Ishikawa (cell line): ENCODE measurements at regions not wholly inside any gene's neighbourhood (a gene's known extent, or its start where the extent isn't known, plus 50 kb on each side); places are given as distances from the start of the nearest gene placed in this dataset.

Experiments used
- CEBPB ChIP-seq: IDR thresholded peaks from 2 replicates; pipeline ENCODE4 v1.6.1; 2012
- CREB1 ChIP-seq: IDR thresholded peaks from 2 replicates; pipeline ENCODE4 v1.6.1; 2012; ENCODE audit warnings: low read depth
- EP300 ChIP-seq: IDR thresholded peaks from 2 replicates; pipeline ENCODE4 v1.6.1; 2012; ENCODE audit warnings: borderline replicate concordance
- FOXM1 ChIP-seq: IDR thresholded peaks from 2 replicates; pipeline ENCODE4 v1.6.1; 2012; ENCODE audit warnings: low read depth, borderline replicate concordance
- RAD21 ChIP-seq: IDR thresholded peaks from 2 replicates; pipeline ENCODE4 v1.6.1; 2012; ENCODE audit warnings: low read depth
- TAF1 ChIP-seq: IDR thresholded peaks from 2 replicates; pipeline ENCODE4 v1.6.1; 2012; ENCODE audit warnings: low read depth, mild to moderate bottlenecking
- TF ChIP-seq, protein P1 (sequence below): IDR thresholded peaks from 2 replicates; pipeline ENCODE4 v1.6.1; 2012; ENCODE audit warnings: low read depth, mild to moderate bottlenecking
- TF ChIP-seq, protein P2 (sequence below): IDR thresholded peaks from 2 replicates; pipeline ENCODE4 v1.6.1; 2012

DNA sequence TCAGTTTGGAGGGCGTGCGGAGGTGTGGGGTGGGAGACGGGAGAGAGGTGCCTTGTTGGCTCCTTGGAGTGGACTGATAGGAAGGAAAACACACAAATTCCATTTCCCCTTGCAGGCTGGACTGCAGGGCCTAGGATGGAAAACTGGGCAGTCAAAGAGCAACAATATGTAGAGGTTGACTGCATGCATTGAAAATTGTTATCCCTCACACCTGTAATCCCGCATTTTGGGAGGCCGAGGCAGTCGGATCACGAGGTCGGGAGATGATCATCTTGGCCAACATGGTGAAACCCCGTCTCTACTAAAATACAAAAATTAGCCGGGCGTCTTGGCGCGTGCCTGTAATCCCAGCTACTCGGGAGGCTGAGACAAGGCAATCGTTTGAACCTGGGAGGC, 128.2 kb downstream of the PPIAL4G start:
- TF ChIP-seq RAD21 = no peak
- TF ChIP-seq EP300 = no peak
- TF ChIP-seq TAF1 = no peak
- TF ChIP-seq CREB1 = no peak
- no peak for TF ChIP-seq FOXM1
- TF ChIP-seq, protein P1, sequence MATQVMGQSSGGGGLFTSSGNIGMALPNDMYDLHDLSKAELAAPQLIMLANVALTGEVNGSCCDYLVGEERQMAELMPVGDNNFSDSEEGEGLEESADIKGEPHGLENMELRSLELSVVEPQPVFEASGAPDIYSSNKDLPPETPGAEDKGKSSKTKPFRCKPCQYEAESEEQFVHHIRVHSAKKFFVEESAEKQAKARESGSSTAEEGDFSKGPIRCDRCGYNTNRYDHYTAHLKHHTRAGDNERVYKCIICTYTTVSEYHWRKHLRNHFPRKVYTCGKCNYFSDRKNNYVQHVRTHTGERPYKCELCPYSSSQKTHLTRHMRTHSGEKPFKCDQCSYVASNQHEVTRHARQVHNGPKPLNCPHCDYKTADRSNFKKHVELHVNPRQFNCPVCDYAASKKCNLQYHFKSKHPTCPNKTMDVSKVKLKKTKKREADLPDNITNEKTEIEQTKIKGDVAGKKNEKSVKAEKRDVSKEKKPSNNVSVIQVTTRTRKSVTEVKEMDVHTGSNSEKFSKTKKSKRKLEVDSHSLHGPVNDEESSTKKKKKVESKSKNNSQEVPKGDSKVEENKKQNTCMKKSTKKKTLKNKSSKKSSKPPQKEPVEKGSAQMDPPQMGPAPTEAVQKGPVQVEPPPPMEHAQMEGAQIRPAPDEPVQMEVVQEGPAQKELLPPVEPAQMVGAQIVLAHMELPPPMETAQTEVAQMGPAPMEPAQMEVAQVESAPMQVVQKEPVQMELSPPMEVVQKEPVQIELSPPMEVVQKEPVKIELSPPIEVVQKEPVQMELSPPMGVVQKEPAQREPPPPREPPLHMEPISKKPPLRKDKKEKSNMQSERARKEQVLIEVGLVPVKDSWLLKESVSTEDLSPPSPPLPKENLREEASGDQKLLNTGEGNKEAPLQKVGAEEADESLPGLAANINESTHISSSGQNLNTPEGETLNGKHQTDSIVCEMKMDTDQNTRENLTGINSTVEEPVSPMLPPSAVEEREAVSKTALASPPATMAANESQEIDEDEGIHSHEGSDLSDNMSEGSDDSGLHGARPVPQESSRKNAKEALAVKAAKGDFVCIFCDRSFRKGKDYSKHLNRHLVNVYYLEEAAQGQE = no peak
- TF ChIP-seq, protein P2, sequence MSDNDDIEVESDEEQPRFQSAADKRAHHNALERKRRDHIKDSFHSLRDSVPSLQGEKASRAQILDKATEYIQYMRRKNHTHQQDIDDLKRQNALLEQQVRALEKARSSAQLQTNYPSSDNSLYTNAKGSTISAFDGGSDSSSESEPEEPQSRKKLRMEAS = no peak
- TF ChIP-seq CEBPB = no peak
